ENCODE measurements at regions not wholly inside any gene's neighbourhood (a gene's known extent, or its start where the extent isn't known, plus 50 kb on each side); places are given as distances from the start of the nearest gene placed in this dataset.

DNA sequence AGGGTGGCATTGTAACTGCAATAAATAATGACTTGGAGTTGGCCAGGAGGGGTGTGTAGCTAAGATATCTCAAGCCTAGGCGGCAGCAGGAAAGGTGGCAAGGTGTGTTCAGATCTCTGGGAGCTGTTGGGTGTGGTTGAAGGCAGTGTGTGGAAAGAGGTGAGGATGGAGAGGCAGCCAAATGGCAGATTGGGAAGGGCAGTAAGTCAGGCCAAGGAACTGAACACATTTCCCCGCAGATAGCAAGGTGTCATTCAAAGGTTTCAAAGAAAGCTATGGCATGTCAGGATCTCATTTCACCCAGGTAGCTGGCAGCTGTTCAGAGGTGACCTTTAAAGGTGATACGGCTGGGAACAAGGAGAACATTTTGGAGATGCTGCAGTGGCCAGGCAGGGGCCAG is 586.0 kb upstream of the MGMT start:
- ATAC-seq (no peak), DNase-seq (ENCODE audit: extremely low read depth in 1 of 4, low spot score in 3 of 4) (no peak), FAIRE-seq (no peak)
- Histone ChIP-seq H2AFZ (ENCODE audit: low read depth, low read length) (no peak overlapping the region), H3K27me3 (ENCODE audit: control insufficient read depth in 2 of 2, insufficient read depth in 2 of 2, low read length in 2 of 2) (no peaks in the 10 kb centered on the region), H3K9me1 (ENCODE audit: control insufficient read depth, insufficient read depth, low read length) (no peaks in the 10 kb centered on the region), H3K4me2 (ENCODE audit: insufficient read depth, low read length) (no peak overlapping the region), H3K9me3 (replicated peaks; ENCODE audit: control insufficient read depth, insufficient read depth, low read depth, low read length) (no peaks in the 10 kb centered on the region), H3K79me2 (ENCODE audit: control insufficient read depth, insufficient read depth, low read length) (no peaks in the 10 kb centered on the region), H3K36me3 (ENCODE audit: control insufficient read depth, insufficient read depth, low read length) (no peaks in the 10 kb centered on the region), H4K20me1 (replicated peaks; ENCODE audit: control insufficient read depth, insufficient read depth, low read length) (no peaks in the 10 kb centered on the region), H3K4me1 (replicated peaks in 1 of 2; ENCODE audit: control insufficient read depth in 2 of 2, insufficient read depth in 2 of 2, low read length in 2 of 2) (no peaks in the 10 kb centered on the region), H3K9ac (ENCODE audit: insufficient read depth in 1 of 2, low read depth in 2 of 2, low read length in 2 of 2) (no peak overlapping the region), H3K4me3 (no peak overlapping the region), H3K27ac (ENCODE audit: extremely low read depth, low read depth, low read length) (no peak overlapping the region)
- WGBS (ENCODE audit: insufficient coverage, low coverage, missing lambda C conversion rate): 0% methylated on average over 2 of the region's 3 CpGs
- intact Hi-C loops (cut with micrococcal nuclease): no loop called here
- CTCF ChIA-PET (ENCODE audit: low intra/inter-chr PET ratio): no interaction called here
- in situ Hi-C loops (cut with MboI): no loop called here
- no TSS peak for BruUV-seq (replicated peaks)
- POLR2A ChIA-PET: interaction anchor here (0.7 kb wide), 1 partner anchor 20 kb away, joined by 3 read pairs; no protein-coding TSS in a partner anchor
- TF ChIP-seq YBX1 (IDR thresholded peaks at IDR 0.05) (no peak), ZBTB17 (CRISPR knock-in tag; IDR thresholded peaks at IDR 0.05) (no peak), KDM4B (IDR thresholded peaks at IDR 0.05; ENCODE audit: borderline replicate concordance in 2 of 2, low read depth in 1 of 2) (no peak), BDP1 (IDR thresholded peaks at IDR 0.05; ENCODE audit: insufficient read depth, insufficient read length) (no peak), MCM3 (IDR thresholded peaks at IDR 0.05) (no peak), U2AF1 (optimal IDR thresholded peaks at IDR 0.05; ENCODE audit: low read depth, low read length) (no peak), ZNF354B (CRISPR knock-in tag; IDR thresholded peaks at IDR 0.05) (no peak), KLF16 (IDR thresholded peaks at IDR 0.05) (no peak), HDGF (IDR thresholded peaks at IDR 0.05) (no peak)
- TF ChIP-seq, protein P1, sequence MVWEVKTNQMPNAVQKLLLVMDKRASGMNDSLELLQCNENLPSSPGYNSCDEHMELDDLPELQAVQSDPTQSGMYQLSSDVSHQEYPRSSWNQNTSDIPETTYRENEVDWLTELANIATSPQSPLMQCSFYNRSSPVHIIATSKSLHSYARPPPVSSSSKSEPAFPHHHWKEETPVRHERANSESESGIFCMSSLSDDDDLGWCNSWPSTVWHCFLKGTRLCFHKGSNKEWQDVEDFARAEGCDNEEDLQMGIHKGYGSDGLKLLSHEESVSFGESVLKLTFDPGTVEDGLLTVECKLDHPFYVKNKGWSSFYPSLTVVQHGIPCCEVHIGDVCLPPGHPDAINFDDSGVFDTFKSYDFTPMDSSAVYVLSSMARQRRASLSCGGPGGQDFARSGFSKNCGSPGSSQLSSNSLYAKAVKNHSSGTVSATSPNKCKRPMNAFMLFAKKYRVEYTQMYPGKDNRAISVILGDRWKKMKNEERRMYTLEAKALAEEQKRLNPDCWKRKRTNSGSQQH (CRISPR knock-in tag; IDR thresholded peaks at IDR 0.05): no peak
- TF ChIP-seq, protein P2, sequence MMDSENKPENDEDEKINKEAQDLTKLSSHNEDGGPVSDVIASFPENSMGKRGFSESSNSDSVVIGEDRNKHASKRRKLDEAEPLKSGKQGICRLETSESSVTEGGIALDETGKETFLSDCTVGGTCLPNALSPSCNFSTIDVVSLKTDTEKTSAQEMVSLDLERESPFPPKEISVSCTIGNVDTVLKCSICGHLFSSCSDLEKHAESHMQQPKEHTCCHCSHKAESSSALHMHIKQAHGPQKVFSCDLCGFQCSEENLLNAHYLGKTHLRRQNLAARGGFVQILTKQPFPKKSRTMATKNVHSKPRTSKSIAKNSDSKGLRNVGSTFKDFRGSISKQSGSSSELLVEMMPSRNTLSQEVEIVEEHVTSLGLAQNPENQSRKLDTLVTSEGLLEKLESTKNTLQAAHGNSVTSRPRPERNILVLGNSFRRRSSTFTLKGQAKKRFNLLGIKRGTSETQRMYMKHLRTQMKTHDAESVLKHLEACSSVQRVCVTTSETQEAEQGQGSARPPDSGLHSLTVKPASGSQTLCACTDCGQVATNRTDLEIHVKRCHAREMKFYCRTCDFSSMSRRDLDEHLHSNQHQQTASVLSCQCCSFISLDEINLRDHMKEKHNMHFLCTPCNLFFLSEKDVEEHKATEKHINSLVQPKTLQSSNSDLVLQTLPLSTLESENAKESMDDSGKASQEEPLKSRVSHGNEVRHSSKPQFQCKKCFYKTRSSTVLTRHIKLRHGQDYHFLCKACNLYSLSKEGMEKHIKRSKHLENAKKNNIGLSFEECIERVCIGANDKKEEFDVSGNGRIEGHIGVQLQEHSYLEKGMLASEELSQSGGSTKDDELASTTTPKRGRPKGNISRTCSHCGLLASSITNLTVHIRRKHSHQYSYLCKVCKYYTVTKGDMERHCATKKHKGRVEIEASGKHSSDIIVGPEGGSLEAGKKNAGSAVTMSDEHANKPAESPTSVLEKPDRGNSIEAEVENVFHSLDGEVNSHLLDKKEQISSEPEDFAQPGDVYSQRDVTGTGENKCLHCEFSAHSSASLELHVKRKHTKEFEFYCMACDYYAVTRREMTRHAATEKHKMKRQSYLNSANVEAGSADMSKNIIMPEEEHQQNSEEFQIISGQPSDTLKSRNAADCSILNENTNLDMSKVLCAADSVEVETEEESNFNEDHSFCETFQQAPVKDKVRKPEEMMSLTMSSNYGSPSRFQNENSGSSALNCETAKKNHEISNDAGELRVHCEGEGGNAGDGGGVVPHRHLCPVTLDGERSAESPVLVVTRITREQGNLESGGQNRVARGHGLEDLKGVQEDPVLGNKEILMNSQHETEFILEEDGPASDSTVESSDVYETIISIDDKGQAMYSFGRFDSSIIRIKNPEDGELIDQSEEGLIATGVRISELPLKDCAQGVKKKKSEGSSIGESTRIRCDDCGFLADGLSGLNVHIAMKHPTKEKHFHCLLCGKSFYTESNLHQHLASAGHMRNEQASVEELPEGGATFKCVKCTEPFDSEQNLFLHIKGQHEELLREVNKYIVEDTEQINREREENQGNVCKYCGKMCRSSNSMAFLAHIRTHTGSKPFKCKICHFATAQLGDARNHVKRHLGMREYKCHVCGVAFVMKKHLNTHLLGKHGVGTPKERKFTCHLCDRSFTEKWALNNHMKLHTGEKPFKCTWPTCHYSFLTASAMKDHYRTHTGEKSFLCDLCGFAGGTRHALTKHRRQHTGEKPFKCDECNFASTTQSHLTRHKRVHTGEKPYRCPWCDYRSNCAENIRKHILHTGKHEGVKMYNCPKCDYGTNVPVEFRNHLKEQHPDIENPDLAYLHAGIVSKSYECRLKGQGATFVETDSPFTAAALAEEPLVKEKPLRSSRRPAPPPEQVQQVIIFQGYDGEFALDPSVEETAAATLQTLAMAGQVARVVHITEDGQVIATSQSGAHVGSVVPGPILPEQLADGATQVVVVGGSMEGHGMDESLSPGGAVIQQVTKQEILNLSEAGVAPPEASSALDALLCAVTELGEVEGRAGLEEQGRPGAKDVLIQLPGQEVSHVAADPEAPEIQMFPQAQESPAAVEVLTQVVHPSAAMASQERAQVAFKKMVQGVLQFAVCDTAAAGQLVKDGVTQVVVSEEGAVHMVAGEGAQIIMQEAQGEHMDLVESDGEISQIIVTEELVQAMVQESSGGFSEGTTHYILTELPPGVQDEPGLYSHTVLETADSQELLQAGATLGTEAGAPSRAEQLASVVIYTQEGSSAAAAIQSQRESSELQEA (IDR thresholded peaks at IDR 0.05; ENCODE audit: low read depth): no peak
- TF ChIP-seq, protein P3, sequence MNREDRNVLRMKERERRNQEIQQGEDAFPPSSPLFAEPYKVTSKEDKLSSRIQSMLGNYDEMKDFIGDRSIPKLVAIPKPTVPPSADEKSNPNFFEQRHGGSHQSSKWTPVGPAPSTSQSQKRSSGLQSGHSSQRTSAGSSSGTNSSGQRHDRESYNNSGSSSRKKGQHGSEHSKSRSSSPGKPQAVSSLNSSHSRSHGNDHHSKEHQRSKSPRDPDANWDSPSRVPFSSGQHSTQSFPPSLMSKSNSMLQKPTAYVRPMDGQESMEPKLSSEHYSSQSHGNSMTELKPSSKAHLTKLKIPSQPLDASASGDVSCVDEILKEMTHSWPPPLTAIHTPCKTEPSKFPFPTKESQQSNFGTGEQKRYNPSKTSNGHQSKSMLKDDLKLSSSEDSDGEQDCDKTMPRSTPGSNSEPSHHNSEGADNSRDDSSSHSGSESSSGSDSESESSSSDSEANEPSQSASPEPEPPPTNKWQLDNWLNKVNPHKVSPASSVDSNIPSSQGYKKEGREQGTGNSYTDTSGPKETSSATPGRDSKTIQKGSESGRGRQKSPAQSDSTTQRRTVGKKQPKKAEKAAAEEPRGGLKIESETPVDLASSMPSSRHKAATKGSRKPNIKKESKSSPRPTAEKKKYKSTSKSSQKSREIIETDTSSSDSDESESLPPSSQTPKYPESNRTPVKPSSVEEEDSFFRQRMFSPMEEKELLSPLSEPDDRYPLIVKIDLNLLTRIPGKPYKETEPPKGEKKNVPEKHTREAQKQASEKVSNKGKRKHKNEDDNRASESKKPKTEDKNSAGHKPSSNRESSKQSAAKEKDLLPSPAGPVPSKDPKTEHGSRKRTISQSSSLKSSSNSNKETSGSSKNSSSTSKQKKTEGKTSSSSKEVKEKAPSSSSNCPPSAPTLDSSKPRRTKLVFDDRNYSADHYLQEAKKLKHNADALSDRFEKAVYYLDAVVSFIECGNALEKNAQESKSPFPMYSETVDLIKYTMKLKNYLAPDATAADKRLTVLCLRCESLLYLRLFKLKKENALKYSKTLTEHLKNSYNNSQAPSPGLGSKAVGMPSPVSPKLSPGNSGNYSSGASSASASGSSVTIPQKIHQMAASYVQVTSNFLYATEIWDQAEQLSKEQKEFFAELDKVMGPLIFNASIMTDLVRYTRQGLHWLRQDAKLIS (CRISPR knock-in tag; IDR thresholded peaks at IDR 0.05): no peak

Data from K562 (cell line).